GM11168 (cell line): ENCODE measurements at regions not wholly inside any gene's neighbourhood (a gene's known extent, or its start where the extent isn't known, plus 50 kb on each side); places are given as distances from the start of the nearest gene placed in this dataset.
"Not testable (repeated sequence)": the region's sequence is repeated elsewhere in the genome, so short reads cannot be mapped to it uniquely, and the experiment has no call there.

Source experiments
- in situ Hi-C: fragments of 300-500 bp; cut with MboI; formaldehyde crosslinking; loops from one replicate; pipeline ENCODE4 v1.12.0; 2022; ENCODE audit warnings: low sequenced_read_pairs; ENCODE audit not compliant: unreplicated experiment

- in situ Hi-C loops: no loop called here
Observed at GRCh38 chr5:116773926-116774325, 199.3 kb upstream of the SEMA6A start.

- in situ Hi-C loops: no loop called here
Observed at GRCh38 chr5:116772806-116773205, 198.2 kb upstream of the SEMA6A start.

- in situ Hi-C loops: no loop called here
Observed at GRCh38 chr5:116772152-116772501, 197.5 kb upstream of the SEMA6A start.

- in situ Hi-C loops: no loop called here
Observed at GRCh38 chr5:116771466-116772151, 197.0 kb upstream of the SEMA6A start.

GRCh38 chr5:116769953-116770352 lies 195.3 kb upstream of the SEMA6A start:
- in situ Hi-C loops: not testable (repeated sequence)

- in situ Hi-C loops: no loop called here
Observed at GRCh38 chr5:116769470-116769869, 194.8 kb upstream of the SEMA6A start.

- in situ Hi-C loops: no loop called here
Observed at GRCh38 chr5:116766470-116766947, 191.9 kb upstream of the SEMA6A start.

- in situ Hi-C loops: no loop called here
Observed at GRCh38 chr5:116765441-116765840, 190.8 kb upstream of the SEMA6A start.

GRCh38 chr5:116764941-116765340 lies 190.3 kb upstream of the SEMA6A start:
- in situ Hi-C loops: no loop called here

- in situ Hi-C loops: no loop called here
Observed at GRCh38 chr5:116763987-116764866, 189.6 kb upstream of the SEMA6A start.

- in situ Hi-C loops: no loop called here
Observed at GRCh38 chr5:116759860-116760640, 185.4 kb upstream of the SEMA6A start.

- in situ Hi-C loops: no loop called here
Observed at GRCh38 chr5:116757326-116757725, 182.7 kb upstream of the SEMA6A start.

- in situ Hi-C loops: no loop called here
Observed at GRCh38 chr5:116756531-116756930, 181.9 kb upstream of the SEMA6A start.

- in situ Hi-C loops: no loop called here
Observed at GRCh38 chr5:116754556-116754955, 179.9 kb upstream of the SEMA6A start.

- in situ Hi-C loops: no loop called here
Observed at GRCh38 chr5:116751684-116752083, 177.1 kb upstream of the SEMA6A start.

GRCh38 chr5:116750631-116751580 lies 176.3 kb upstream of the SEMA6A start:
- in situ Hi-C loops: no loop called here

GRCh38 chr5:116747881-116748280 lies 173.3 kb upstream of the SEMA6A start:
- in situ Hi-C loops: no loop called here

GRCh38 chr5:116746668-116747067 lies 172.0 kb upstream of the SEMA6A start:
- in situ Hi-C loops: no loop called here

GRCh38 chr5:116740771-116741170 lies 166.1 kb upstream of the SEMA6A start:
- in situ Hi-C loops: no loop called here

- in situ Hi-C loops: no loop called here
Observed at GRCh38 chr5:116739571-116739970, 164.9 kb upstream of the SEMA6A start.
